NCI-H82 (cell line): ENCODE measurements at regions not wholly inside any gene's neighbourhood (a gene's known extent, or its start where the extent isn't known, plus 50 kb on each side); places are given as distances from the start of the nearest gene placed in this dataset.

ENCODE experiments used
- DNase-seq: peaks from one replicate; lab custom pipeline; 2025; lab: John Stamatoyannopoulos, UW

DNA sequence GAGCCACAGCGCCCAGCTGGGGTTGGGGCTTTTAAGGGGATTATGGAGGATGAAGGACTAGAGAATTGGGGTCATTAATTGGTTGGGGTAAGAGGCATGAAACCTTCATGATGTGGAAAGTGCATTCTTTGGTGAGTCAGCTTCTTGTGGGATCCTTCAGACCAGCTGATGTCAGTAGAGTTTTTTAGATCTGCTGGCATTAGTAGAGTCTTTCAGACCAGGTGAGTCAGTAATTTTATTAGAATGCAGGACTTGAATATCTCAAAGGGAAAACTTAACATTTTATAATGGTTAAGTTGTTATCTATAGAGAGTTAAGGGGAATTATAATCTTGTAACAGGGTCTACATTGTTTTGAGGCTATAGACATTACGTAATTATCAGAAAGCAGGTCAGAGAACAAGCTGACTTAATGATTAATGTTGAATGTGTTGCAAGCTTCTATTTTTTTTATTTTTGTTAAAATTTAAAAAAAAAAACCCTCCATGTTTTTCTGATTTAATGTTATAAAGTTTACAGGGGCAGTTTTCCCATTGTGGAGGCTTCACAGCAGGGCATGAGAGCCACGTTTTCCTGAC, 160.9 kb upstream of the FMN2 start:
- DNase-seq, result peak; percentile 37

DNA sequence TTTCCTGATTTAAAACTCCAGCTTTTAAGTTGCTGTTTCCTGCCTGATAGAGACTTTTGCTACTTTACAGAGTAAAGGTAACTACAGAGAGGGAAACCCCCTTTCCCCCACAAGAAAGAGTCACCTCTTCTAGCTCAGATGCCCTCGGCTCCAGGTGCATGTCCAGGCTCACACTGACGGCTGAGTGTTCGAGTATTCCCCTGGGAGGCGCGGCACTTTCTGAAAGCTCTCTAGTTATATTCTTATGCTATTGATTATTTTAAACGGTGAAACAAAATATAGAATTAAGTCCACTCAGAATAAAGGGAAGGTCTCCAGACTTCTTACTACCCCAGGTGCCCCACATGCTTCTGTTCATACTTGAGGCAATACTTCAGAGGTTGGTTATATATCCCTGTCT, 160.3 kb upstream of the FMN2 start:
- DNase-seq, result no peak

DNA sequence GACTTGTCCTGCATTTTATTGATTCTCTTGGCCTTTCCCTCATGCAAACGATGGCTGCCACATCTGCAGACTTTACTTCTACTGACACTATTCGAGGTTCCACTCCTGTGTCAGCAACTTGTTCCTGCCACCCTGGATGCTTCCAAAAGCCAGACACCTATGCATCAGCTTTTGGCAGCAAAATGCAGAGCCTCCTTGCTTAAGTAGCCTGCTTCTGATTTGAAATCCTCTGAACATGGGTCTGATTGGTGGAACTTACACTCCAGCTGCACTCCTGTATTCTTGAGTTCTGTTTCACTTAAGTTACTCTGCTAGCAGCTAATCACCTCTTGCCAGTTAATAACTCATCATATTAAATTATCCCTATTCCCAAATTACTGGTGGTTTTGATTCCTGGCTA, 152.1 kb upstream of the FMN2 start:
- no peak for DNase-seq

DNA sequence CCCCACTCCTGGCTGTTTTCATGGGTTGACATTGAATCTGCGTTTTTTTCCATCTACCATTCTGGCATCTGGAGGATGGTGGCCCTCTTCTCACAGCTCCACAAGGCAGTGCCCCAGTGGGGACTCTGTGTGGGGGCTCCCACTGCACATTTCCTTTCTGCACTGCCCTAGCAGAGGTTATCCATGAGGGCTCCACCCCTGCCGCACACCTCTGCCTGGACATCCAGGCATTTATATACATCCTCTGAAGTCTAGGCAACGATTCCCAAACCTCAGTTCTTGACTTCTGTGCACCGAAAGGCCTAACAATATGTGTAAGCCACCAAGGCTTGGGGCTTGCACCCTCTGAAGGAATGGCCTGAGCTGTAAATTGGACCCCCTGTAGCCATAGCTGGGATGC, 147.9 kb upstream of the FMN2 start:
- DNase-seq, result no peak

DNA sequence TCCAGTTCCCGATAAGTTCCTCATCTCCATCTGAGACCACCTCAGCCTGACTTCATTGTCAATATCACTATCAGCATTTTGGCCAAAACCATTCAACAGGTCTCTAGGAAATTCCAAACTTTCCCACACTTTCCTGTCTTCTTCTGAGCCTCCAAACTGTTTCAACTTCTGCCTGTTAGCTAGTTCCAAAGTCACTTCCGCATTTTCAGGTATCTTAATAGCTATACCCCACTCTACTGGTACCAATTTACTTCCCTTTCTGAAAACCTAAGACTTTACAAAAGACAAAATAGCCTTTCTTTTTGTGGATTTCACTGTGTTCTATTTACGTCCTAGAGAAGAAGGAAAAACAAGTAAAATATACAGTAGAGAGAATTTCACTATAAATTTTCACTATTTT, 147.0 kb upstream of the FMN2 start:
- DNase-seq, result no peak

DNA sequence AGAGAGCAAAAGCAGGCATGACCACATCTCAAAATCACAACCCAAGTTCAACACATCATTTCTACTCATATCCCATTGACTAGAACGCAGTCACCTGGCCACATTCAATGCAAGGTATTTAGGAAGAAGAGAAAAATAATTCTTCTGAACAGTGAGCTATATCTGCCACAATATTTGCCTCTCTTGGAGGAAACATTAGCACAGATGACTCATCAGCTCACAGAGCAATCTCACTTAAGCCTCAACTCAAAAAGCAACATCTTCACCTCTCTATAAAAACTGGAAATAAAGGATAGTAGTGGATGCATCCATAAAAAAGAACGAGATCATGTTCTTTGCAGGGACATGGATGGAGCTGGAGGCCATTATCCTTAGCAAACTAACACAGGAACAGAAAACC, 143.9 kb upstream of the FMN2 start:
- no peak for DNase-seq

DNA sequence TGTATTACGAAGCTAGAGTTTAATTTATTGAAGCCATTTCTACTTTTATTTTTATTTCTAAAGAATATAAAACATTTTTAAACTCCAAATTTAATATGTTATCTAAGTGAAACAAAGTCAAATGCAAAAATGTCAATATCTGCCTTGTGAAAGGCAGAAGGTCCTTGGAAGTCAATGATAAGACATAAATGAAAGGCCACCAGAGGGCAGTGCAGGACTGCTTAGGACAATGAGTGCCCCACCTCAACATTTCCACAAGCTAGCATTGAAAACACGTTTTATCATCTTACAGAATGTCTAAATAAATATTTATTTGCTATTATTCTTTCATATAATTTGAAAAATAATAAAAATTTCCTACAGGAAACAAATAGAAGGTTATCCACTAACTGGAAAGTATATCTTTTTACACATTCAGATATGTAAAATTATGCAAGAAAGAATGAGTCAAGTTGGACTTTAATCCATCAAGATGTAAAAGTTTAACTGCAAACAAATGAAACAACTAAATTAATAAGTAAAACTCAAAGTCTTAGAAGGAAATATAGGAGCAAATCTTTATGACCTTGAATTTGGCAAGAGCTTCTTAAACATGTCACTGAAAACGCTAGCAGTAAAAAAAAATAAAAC, 140.1 kb upstream of the FMN2 start:
- peak; percentile 96 for DNase-seq

DNA sequence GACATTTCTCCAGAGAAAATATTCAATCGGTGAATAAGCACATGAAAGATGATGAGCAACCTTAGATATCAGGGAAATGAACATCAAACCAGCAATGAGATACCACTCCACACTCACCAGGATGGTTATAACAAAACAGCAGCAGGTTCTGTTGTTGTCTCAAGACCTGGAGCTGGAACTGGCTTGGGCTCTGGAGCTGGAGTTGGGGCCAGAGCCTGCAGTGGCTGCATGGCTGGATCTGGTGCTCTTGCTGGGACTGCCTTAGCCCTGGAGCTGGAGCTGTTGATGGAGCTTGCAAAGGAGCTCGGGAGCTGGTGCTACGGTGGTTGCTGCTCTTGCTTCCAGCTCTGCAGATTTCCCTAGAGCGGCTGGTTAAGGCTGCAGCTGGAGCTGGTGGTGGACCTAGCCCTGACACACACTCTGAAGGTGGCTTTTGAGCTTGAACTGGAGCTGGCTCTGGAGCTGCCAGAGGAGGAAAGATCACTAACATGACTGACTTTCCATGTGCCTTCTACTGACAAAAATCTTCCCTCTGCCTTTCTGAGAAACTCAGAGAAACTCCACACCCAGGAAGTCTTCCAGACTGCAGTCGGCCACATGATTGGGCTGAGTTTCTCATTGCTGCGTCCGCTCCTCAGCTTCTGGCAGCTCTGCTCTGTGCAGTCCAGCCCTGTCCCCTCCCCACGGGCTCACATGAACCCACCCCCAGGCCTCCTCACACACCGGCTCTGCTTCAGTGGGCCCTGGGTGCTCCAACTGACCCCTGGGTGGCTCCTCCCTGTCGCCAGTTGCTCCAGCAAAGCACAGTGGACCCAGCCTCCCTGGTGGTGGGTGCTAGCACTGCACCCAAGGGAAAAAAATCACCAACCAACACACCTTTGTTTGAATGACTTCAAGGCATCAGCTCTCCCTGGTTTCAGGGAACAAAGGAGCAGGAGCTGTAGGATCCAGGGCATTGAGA, 139.1 kb upstream of the FMN2 start:
- DNase-seq, result peak; percentile 65

DNA sequence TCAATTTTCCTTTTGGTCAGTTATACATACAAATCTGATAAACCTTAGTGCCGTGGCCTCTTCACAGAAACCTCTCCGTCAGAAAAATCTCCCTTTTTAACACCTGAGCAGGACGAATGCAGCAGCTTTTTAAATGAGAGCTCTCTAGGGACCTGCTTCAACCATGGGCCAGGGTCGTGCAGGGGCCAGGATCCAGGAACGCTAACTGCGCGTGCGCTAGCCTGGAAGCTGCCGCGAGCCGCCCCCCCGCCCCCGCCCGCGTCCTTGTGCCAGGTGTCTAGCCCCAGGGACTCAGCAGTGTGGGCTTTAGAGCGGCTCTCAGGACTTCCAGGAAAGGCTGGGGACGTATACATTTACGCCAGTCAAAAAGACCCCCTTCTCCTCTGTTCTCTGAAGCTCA, 136.8 kb upstream of the FMN2 start:
- DNase-seq, result no peak

DNA sequence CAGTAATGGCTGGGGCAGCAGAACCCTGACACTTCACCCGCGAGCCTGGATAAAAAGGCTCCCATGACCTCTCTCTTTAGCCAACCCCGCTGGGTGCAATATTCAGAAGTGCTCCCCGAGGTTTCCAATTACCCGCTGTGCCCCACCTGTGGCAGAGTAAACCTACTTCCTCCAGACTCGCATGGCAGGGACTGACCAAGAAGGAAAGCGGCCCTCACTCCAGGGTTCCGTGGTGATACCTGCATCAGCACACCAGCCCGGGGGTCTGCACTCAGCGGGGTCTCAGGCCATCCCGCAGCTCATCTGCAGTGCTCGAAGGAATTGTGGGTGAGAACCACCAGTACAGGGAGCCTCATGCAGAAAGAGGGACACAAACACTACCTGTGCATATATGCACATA, 136.3 kb upstream of the FMN2 start:
- DNase-seq, result no peak

DNA sequence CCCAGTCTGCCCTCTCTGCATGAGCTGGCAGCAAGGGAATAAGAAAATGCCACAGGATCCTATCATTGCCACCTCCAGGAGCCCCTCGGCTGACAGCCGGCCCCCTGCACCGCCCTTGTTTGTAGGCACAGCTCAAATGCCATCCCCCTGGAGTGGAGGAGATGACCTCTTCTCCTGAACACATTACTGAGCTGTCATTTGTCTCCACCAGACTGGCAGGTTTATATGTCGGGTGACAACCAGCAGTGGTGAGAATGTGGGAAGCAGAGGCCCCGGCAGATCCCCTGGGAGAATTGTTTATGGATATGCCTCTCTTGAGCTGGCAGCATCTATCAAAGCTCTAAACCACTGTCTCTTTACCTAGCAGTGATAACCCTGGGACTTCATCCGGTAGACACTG, 135.4 kb upstream of the FMN2 start:
- no peak for DNase-seq

DNA sequence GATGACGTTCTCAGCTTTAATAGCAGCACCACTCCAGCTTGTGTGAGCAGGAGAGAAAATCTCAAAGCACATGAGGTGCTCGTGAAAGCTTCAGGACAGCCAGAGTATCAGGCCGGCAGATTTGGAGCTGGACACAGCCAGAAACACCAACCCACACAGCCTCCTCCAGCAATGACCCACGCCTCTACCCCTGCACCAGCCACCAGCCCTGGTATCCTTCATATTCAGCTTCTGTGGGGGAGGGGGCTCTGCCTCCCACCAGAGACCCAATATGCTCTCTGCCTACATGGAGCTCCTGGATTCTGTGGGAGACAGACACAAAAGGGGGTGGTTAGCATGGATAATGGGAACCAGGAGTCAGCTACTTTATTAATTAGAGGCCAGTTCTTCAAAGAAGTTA, 133.6 kb upstream of the FMN2 start:
- no peak for DNase-seq

DNA sequence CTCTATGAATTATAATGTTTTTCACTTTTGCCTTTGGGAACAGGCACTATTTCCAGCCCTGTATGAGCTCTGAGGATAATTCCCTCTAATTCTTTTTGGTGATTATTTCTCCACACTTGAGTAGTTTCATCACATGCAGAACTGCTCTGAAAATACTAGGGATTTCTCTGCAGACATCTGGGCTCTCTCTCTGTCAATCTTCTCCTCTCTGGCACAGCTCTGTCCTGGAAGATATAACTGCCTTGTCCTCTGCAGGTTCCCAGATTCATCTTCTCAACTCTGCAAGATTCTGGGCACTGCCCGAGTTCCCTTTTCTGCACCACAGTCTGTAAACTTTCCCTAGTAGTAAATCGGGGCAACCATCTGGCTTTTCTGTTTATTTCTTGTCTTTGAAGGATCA, 131.3 kb upstream of the FMN2 start:
- DNase-seq, result peak; percentile 75

DNA sequence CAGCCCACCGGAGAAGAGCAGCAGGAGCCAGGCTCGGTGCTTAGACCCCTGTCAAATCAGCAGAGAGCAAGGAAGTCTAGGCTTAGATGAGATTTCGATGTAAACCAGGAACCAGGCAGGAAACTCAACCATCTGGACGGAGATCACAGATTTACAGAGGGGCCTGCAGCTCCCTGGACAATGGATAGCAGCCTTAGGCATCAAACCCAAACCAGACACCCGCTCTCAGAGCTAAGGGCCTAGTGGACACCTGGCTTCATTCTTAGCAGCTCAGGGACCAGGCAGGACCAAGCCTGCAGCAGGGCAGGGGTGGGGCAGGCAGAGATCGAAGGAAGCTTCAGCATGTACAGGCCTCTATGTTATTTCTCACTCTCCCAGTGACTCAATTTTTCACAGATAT, 127.8 kb upstream of the FMN2 start:
- DNase-seq, result peak; percentile 58

DNA sequence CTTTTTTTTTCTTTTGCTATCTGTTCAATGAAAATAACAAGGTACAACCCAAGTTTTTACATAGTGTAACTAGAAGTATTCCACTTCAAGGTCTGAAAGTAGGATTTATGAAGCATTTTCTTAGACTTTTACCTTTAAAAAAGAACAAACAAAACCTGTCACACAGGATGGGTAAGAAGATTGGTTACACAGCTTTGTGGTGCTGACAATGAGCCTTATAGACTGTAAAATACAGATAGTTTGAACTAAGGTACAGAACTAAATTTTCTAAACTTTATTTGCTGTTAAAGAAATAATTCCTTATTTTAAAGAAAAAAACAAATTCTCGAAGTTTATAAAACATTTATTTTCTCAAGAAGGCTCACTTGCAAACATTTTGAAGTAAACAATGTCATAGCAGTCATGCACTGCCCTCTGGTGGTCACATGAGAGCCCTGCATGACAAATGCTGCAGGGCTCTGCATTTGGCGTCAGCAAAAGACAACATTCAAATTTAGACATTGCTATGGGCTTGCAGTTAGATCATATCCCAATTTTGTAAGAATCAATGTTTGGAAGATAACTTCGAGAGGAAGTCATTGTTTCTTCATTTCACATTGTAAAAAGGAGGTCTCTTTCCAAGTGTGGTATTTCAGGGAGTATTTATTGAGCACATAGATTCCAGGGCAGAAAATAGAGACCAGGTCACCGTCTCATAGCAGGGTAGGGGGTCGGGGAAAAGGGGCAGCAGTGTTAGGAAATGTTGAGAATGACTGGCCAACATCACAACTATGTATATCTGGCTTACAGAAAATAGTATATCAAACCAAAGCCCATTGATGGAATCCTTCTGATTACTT, 115.3 kb upstream of the FMN2 start:
- DNase-seq, result peak; percentile 80

DNA sequence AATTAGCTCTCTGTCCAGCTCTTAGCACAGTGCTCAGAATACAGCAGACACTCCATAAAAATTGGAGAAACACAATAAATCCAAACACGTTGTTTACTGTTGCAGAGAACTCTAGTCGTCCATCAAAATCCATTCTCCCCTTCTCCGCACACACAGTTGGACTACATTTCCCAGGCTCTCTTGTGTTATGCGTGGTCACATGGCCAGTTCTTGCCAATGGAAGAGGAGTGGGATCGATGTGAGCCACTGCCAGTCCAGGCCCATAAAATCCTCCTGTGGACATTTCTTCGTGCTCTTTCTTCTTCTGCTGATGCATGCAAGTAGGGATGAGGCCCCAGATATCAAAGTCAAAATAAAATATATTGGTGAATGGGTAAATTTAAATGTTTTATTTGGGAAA, 114.3 kb upstream of the FMN2 start:
- DNase-seq, result peak; percentile 39

DNA sequence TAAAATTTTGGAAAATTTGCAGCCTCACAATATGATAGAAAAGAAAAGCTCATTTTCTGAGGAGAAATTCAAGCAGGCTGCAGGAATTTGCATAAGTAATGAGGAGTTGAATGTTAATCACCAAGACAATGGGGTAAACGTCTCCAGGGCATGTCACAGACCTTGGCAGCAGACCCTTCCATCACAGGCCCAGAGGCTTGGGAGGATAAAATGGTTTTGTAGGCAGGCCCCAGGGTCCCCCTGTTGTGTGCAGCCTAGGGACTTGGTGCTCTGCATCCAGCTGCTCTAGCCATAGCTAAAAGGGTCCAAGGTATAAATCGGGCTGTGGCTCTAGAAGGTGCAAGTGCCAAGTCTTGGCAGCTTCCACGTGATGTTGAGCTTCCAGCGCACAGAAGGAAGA, 112.2 kb upstream of the FMN2 start:
- DNase-seq, result no peak

DNA sequence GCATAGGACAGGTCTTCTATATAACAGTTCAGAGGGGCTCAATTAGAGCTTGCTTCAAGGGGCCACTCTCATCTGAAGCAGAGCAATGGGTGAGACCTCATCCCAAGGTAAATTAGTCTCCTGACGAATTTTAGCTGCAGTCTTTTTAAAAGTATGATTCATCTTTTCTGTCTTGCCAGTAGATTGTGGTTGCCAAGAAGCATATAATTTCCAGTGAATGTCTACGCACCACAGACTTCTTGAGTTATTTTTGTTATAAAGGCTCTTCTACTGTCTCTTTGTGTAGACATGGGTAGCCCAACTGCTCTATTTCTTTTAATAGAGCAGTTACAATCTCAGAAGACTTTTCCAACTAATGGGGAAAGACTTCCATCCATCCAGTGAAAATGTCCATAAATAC, 108.9 kb upstream of the FMN2 start:
- no peak for DNase-seq

DNA sequence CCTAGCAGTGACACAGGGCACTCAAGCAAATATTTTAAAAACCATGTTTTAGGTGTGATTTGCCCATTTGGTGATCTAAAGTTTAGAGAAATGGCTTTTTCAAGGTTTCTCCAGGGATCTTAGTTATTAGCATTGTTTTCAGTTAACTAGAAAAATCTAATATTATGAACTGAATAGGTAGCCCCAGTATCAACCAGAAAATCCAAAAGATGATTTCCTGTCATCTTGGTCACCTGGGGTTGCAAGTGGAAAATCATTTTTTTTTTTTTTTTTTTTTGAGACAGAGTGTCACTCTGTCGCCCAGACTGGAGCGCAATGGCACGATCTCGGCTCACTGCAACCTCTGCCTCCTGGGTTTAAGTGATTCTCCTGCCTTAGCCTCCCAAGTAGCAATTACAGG, 106.6 kb upstream of the FMN2 start:
- no peak for DNase-seq

DNA sequence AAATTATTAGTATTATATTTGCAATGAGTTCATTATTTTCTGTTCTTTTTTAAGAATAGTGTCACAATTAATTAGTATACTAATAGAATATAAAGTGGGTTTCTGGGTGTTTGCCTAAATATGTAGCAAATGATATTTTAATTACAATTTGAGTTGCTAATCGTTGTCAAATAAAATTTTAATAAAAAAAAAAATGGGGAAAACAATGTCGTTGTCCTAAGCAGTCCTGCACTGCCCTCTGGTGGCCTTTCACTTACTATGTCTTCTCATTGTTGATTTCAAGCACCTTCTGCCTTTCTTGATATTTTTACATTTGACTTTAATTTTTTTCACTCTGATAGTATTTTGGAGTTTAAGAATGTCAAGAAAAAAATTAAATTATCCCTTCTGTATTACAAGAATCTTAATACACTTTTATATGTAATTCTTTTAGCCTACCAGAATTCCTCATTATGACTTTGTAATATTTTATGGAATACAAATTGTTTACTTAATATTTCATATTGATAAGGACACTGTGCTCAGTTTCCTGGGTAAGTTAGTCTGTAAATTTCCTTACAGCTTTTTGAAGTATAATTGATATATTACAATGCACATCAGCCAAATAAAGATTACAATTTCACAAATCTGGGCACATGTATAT, 104.5 kb upstream of the FMN2 start:
- DNase-seq, result peak; percentile 82

DNA sequence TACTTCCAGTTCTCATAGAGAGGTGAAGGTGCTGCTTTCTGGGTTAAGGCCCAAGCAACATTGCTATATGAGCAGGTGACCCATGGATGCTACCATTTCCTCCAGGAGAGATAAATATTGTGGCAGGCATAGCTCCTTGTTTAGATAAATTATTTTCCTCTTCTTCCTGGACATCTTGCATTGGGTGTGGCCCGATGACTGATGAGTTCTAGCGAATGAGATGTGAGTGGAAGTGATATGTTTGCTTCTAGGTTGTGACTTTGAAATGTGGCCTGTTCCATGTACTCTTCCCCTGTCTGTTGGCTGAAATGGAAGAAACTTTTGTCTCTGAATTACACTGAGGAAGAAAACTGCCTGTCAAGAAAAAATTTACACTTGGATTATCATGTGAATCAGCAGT, 101.7 kb upstream of the FMN2 start:
- DNase-seq, result no peak

DNA sequence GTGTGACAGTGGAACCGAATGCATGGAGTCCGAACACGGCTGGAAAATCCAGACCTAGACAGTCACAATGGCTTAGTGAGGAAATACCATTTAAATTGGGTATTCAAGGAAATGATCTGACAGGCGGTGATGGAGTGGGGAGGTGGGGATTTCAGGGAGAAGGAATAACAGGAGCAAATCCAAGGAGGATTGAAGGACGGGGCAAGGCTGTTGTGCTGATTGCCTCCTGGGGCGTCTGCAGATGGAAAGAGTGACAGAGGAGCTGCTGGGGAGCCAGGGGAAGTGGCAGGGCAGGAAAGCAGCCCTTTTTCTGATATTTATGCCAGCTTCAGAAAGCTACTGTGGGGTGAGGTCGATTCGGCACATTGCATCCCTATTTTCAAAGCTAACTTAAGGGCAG, 99.1 kb upstream of the FMN2 start:
- DNase-seq, result peak; percentile 96
